HG02885 (cell line): ENCODE measurements at regions not wholly inside any gene's neighbourhood (a gene's known extent, or its start where the extent isn't known, plus 50 kb on each side); places are given as distances from the start of the nearest gene placed in this dataset.

Experiments
- ATAC-seq: cut with Tn5 transposase; IDR thresholded peaks from one replicate; pipeline ENCODE4 v1.9.1; 2021; ENCODE audit warnings: mild to moderate bottlenecking; ENCODE audit not compliant: unreplicated experiment, poor library complexity

DNA sequence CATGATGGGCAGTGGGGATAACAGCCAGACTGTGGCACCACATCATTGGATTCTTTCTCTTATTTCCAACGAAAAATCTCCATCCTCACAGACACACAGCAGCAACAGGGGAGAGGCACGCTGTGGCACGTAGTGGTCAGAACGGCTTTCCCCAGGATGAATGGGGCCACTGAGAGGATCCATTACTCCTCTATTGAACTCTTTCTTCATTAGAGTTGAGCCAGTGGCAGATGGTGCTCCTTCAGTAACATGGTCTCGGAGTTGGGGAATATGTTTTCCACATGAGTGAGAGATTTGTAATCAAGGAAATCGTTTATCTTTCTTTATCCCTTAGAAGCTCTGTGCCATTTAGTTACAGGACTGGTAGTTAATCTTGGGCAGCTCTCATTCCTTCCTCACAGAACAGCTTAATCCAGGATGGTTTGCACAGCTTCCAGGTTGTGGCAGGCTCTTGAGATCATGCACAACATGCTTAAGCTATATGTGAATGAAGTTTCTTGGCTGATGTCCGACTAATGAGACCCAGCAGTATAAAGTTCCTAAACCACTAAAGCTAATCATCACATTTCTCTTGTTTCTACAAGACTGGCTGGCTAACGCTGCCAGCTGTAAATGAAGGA is 180.5 kb upstream of the SLC10A2 start:
- no peak for ATAC-seq

DNA sequence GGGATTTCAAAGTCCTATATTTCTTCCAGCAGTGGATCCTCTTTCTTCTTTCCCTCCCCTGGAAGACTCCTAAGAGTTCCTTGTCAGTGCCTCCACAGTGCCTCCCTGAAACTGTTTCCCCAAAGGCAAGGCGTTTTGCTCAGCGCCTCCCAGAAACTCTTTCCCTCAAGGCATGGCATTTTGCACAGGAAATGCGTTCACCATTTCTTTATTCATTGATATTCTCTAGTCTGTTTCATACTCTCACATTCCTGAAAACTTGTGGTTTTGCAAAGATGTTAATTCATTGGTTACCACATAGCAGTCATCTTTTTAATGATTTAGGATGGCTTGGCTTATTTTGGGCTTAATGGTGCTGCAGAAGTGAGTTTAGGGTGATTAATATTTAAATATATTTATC is 177.3 kb upstream of the SLC10A2 start:
- ATAC-seq, result no peak

DNA sequence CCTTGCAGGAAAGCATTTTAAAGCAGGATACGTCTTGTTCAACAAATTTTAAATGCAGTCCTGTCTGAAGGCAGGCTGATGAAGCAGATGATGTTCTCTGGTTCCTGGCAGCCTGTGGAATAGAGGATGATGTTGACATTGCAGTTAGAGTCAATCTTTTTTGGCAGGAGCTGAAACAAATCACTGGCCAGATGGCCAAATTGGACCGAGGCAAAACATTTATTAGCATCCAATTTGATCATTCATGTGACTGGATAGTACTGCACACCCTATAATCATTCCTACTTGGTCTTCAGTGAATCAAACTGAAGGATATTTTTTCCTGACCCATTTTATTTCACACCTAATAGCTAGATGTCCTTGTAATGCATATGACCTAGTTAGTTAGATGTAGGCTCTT is 172.2 kb upstream of the SLC10A2 start:
- no peak for ATAC-seq

DNA sequence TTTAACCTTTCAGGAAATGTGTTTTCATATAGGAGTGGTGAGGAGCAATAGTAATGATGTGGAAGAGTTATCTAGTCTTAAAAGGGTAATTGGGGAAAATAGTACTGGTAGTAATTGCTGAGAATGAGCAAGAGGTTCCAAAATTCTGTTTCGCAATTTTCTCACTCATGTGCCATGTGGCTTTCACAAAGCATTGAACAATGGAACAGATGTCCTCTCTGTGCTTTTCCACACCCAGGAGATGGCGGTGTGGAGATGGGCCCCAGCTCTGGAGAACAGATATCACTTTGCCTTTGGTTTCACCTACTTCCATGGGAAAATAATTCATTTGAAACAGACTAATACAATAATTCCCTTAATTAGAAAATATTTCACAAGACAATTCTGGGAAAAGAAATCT is 170.0 kb upstream of the SLC10A2 start:
- ATAC-seq, result no peak

GRCh38 chr13:103229674-103230073 is 163.5 kb upstream of the SLC10A2 start:
- no peak for ATAC-seq

DNA sequence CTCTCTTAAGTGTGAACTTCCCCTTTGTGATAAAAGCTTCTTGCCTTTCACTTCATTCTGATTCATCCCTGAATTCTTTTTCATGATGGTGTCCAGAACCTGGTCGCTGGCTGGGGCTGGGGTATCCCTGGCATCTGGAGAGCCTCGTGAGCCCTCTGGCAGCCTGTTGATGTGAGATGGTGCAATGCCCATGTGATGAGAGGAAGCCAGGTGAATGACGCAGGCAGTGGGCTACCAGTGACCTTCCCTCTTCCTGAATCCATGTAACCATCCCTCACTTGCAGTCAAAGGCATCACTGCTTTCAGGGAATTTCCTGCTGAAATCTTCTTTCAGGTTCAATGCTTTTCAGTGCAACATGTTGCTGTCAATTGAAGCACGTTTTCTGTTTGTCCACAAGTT is 158.6 kb upstream of the SLC10A2 start:
- no peak for ATAC-seq

GRCh38 chr13:103222683-103223082 is 156.5 kb upstream of the SLC10A2 start:
- ATAC-seq, result no peak

GRCh38 chr13:103218253-103218652 is 152.0 kb upstream of the SLC10A2 start:
- ATAC-seq, result no peak

DNA sequence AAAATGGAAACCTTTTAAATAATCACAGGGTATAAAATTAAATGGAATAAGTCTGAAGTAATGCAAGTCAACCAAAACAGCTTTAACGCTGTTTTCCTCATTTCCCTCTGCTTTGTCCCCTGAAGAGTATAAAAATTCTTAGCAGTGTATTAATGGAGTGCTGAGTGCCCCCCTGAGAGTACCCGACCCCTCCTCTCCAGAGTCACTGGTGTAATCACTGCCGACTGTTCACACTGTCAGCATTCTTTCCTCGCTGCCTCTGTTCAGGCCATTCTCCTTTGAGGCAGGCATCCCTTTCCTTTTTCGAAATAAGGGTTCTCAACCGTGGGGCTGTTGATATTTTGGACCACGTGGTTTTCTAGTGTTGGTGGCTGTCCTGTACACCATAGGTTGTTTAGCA is 146.9 kb upstream of the SLC10A2 start:
- ATAC-seq, result no peak

- no peak for ATAC-seq
Observed at GRCh38 chr13:103210348-103210747, 144.1 kb upstream of the SLC10A2 start.

DNA sequence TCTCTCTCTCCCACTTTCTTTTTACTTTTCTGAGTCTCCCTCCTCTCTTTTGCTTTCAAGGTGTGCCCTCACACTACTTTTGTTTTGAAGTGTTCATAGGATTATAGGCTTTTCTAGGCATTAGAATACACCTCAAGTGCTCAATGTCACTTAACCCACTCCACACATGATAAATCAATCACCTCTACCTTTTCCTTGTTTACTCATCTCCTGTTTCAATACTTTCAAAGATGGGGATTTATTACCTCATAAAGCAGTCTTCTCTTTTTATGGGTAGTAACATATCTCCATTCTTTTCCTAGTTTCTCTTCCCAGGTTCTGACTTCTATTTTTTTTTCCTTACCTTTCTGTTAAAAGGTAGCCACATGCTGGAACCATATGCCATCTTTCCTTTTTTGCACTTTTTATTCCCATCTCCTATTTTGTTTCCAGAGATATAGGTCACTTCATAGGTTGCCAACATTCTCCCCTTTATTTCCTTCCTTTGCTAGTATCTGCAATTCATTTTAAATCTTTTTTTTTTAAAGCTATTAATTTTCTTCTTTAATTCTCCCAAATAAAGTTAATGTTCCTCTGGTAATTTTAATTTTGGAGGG is 137.6 kb upstream of the SLC10A2 start:
- ATAC-seq, result no peak

DNA sequence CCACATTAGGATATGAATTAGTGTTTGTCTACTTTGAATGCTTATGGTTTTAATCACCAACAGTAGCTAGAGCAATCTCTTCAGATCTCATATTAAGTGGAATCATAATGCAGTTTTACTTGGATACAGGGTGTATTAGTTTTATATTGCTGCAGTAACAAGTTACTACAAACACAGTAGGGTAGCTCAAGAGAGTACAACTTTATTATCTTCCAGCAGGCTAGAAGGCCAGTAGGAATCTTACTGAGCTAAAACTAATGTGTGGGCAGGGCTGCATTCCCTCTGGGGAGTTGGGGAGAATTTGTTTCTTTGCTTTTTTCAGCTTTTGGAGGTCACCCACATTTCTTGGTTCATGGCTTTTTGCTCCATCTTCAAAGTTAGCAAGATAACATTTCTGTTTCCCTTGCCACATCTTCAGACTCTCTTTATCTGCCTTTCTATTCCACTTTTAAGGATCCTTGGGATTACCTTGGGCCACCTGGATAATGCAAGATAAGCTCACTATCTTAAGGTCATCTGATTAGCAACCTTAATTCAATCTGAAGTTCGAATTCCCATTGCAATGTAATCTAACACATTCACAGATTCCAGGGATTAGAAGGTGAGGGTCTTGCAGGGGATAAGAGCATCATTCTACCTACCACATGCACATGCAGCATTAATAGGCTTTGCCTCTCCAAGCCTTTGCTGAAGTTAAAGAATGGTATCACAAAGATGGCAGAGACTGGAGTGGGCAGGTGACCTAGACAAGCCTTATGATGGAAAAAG is 134.1 kb upstream of the SLC10A2 start:
- ATAC-seq, result no peak

DNA sequence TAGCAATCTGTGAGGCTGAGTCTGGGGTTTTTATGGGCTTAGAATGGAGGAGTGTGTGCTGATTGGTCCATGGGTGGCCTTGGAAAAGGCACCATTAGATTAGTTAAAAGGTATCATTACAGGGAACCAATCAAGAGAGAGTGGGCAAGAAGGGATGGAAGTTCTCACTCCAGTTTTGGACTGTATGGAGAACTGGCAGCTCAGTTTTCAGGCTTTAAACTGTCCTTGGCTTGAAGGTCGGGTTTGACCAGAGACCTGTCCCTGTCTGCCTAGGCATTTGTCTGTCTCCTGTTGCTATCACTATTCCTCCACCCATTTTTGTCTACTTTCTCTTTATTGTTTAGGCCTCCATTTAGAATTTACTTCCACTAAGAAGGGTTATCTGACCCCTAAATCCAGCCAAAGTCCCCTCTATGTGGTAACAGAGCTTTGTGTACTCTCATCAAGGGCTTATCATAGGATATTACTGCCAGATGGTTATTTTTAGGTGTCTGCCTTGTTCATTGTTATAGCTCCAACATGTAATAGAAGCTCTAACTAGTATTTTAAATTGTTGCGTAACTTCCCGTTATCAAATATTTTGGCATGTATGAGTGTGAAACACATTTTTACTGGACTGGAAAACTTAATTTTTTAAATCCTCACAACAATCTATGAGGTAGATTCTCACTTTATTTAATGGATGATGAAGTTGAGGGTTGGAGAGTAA is 133.3 kb upstream of the SLC10A2 start:
- ATAC-seq, result no peak

DNA sequence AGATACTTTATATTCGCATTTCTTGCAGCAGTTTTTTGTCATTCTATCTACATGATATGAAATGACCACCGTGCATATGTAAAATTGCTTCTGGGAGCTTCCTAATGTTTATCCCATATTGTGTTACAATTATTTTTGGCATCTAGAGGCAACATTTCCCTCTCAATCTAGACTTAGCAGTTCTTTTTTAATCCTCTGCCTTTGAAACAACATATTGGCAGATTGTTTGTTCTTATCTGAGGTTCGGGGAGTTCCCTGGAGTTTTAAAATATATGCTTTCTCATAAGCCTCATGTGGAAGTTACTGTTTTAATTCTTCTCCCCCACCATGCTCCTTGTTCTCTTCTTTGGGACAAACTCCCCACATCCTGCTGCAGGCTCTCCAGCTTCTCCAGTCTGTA is 130.1 kb upstream of the SLC10A2 start:
- no peak for ATAC-seq

- no peak for ATAC-seq
Observed at GRCh38 chr13:103195762-103196161, 129.5 kb upstream of the SLC10A2 start.

DNA sequence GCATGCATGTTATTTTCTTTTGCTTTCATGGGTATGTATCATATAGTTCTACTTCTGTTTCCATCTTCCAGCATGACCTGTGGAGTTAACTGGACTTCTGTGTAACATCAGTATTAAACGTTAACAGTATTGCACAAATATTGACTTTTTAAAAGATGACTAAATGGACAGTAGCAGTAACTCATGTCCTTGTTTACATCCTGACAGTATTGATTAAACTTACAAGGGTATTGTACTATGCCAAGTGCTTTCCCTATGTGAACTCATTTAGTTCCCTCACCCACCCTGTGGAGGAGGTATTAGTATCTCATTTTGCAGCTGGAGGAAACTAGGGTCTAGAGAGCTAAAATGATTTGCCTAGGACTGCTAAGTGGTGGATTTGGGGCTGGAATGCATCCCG is 128.7 kb upstream of the SLC10A2 start:
- no peak for ATAC-seq

DNA sequence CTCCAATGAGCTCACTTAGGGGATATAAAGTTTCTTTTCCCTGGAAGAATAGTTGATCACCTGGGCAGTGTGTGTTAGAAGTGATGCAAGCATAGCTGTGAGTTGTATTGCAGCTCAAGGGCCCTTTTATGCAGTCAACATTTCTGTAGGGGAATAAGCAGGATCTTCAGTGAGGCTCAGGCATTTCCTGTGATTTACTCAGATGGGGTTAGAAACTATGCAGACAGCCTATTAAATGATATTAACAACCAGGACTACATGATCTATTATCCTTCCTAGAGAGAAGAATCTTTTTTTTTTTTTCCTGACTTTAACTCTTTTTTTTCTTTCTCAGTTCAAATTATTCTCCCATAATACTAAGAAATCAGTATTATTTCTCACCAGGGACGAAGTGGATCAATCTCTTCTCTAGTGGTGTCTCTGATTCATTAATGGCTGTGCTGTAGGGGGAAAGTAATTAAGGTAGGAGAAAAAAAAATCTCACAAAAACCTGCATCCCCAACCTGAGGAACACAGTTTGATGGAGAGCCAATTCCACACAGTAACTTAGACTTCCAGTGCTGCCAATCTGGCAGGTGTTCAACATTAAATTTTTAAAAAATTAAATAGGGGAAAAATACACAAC is 126.4 kb upstream of the SLC10A2 start:
- no peak for ATAC-seq

GRCh38 chr13:103190841-103191240 is 124.6 kb upstream of the SLC10A2 start:
- ATAC-seq, result no peak

GRCh38 chr13:103188713-103189326 is 122.6 kb upstream of the SLC10A2 start:
- ATAC-seq, result peak; percentile 32

DNA sequence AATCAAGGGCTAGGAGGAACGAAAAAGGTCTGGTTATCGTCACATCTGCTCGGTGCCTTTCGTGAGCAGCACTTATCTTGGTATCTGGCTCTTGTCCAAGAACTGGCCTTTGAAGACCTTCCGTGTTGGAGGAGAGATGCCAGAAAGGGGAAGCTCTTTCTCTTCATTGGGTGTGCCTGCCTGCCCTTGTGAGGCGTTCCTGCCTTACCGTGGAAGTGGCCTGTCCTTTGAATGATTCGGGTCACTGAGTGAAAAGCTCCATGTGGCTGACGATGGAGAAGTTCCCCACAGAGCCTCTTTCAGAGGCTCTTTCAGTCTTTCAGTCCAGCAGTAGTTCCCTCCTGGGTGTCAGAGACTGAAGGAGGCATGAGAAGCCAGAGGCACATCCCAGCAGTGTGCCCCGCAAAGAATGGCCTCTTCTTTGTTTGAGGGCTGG is 121.5 kb upstream of the SLC10A2 start:
- no peak for ATAC-seq
